ACC112 (cell line): ENCODE measurements at regions not wholly inside any gene's neighbourhood (a gene's known extent, or its start where the extent isn't known, plus 50 kb on each side); places are given as distances from the start of the nearest gene placed in this dataset.

Source experiments
- H2AFZ ChIP-seq: fragments of 200-600 bp; sonication (generic); one replicate; pipeline ENCODE4 v1.6.0; 2017; ENCODE audit warnings: antibody characterized with exemption, low read length; ENCODE audit not compliant: unreplicated experiment
- H3K27ac ChIP-seq: fragments of 200-600 bp; sonication (generic); 2 replicates; pipeline ENCODE4 v1.5.1; 2014; ENCODE audit warnings: low read depth, mild to moderate bottlenecking, antibody characterized with exemption, low read length, moderate library complexity
- H3K27me3 ChIP-seq: fragments of 200-600 bp; sonication (generic); 2 replicates; pipeline ENCODE4 v1.6.1; 2014; ENCODE audit warnings: mild to moderate bottlenecking, antibody characterized with exemption, low read length, moderate library complexity, mixed read lengths; ENCODE audit not compliant: insufficient read depth
- H3K36me3 ChIP-seq: fragments of 200-600 bp; sonication (generic); 2 replicates; pipeline ENCODE4 v1.6.1; 2016; ENCODE audit warnings: mild to moderate bottlenecking, antibody characterized with exemption, low read length, moderate library complexity, mixed read lengths; ENCODE audit not compliant: insufficient read depth
- H3K4me1 ChIP-seq: fragments of 200-600 bp; sonication (generic); one replicate; pipeline ENCODE4 v1.6.1; 2016; ENCODE audit warnings: low read length, mixed read lengths; ENCODE audit not compliant: insufficient read depth, unreplicated experiment, control insufficient read depth
- H3K4me3 ChIP-seq: fragments of 200-600 bp; sonication (generic); 2 replicates; pipeline ENCODE4 v1.5.1; 2014; ENCODE audit warnings: mild to moderate bottlenecking, low read depth, low read length
- H3K79me2 ChIP-seq: fragments of 200-600 bp; sonication (generic); one replicate; pipeline ENCODE4 v1.6.0; 2016; ENCODE audit warnings: low read length; ENCODE audit not compliant: control insufficient read depth, unreplicated experiment, insufficient read depth

DNA sequence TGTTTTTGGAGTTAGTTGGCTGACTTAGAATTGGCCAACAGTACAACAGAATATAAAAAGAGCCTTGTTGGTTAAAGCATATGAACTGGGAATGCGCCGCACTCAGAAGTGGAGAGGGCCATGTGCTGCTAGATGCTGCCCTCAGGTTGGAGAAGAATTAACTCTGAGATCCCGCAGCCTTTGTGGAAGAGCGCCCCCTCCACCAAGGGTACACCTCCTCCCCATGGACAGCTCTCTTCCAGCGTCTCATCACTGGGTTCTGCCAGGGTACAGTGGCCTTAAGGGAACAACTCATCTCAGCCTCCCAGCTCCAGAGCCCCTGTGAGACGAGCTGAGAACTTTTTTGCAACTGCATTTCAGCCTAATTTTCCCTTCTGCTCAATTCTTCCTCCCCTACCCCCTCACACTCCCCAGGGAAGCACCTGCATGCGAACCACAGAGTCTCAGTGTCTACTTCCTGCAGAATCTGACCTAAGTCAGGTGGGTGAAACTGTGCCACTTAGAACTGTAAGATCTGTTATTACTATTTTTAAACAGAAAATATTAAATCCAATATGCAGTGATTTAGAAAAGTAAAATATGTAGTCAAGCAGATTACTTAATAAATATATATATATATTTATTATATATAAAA is 380.6 kb downstream of the RAB28 start:
- no peaks in the 10 kb centered on the region for H3K36me3 ChIP-seq
- H3K27ac ChIP-seq = no peak overlapping the region
- H3K79me2 ChIP-seq = no peaks in the 10 kb centered on the region
- no peak overlapping the region for H3K4me3 ChIP-seq
- no peaks in the 10 kb centered on the region for H3K4me1 ChIP-seq
- H2AFZ ChIP-seq = no peak overlapping the region
- H3K27me3 ChIP-seq = no peaks in the 10 kb centered on the region

DNA sequence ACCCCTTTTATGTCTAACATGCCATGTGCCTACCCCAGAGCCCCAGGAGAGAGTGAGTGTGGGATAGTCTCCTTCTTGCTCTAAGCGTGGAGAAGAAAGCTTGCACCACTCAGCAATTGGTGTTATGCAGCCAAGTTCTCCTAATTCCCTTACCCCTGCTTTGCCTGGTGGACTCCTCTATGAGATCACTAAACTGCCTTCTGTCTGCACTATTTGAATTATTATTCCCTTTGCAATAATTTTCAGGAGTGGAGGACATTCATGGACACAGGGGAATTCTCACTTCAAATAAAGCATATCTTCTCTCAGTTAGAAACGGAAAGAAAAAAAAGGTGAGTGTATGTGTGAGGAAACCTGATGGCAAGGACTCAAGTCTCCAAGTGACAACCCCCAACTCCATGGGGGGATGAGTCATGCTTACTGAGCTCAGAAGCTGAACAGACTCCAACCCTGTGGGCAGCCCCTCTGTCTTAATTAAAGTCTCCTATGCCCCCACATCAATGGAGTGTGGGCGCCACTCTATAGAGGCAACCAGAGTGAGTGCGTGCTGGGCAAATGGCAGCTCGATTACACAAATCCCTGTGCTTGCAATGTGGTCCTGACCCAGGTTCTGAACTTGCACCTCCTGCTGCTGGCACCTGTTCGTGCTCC is 381.9 kb downstream of the RAB28 start:
- no peaks in the 10 kb centered on the region for H3K4me1 ChIP-seq
- H3K4me3 ChIP-seq = no peak overlapping the region
- no peaks in the 10 kb centered on the region for H3K79me2 ChIP-seq
- H3K27me3 ChIP-seq = no peaks in the 10 kb centered on the region
- H3K27ac ChIP-seq = no peak overlapping the region
- H2AFZ ChIP-seq = no peak overlapping the region
- no peaks in the 10 kb centered on the region for H3K36me3 ChIP-seq

DNA sequence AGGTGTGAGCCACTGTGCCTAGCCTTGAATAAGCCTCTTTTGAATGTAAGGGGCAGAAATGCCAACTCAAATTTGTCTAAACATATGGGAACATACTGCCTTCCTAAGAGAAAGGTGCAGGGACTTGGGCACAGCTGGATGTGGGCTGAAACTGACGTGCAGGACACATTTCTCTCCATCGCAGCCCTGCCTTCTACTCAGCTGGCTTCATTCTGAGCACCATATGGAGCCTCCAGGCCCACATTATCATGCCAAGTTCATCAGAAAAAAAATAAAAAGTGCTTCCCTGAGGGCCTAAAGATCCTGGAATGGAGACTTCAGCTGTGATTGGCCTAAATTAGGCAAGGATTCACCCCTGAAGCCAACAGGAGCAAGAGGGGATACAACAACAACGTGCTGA is 386.2 kb downstream of the RAB28 start:
- Histone ChIP-seq H3K27ac (no peak overlapping the region), H3K4me3 (no peak overlapping the region), H3K79me2 (no peaks in the 10 kb centered on the region), H3K4me1 (no peaks in the 10 kb centered on the region), H3K36me3 (no peaks in the 10 kb centered on the region), H2AFZ (no peak overlapping the region), H3K27me3 (no peaks in the 10 kb centered on the region)

DNA sequence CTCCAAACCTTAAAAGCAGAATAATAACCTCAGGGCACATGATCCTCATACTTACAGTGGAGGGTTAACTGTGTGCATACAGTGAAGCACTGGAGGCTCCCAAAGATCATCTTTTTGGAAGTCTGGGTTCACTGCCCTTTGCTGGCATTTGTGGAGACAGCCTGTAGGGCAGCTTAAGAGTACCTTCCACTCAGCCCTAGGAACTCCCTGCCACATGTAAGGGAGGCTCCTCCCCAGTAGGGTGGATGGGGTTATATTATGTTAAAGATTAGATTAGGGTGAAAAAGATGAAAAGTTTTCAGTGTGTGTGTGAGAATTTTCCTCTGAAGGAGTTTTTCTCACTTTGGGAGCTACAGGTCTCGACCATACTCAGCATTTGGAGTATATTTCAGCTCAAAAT is 388.4 kb downstream of the RAB28 start:
- H3K79me2 ChIP-seq = no peaks in the 10 kb centered on the region

DNA sequence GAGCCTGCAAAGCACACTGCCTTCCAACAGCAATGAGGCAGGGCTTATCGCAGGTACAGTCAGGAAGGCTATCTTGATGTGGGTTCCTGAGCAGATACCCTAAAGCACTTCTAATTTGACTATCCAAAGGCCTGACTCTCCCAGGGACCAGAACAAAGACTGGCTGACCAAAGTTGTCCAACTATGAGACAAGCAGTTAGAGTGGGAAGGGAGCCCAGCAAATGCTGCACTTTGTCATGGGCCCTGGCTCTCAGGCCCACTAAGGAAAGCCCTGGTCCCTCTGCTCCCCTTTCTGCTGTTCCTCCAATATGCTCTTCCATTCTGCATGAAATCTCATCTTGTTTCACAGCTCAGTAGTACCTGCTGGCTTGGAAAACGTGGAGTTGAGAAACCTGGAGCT is 391.0 kb downstream of the RAB28 start:
- Histone ChIP-seq H3K79me2 (no peaks in the 10 kb centered on the region), H3K4me1 (no peaks in the 10 kb centered on the region), H3K36me3 (no peaks in the 10 kb centered on the region), H3K27me3 (no peaks in the 10 kb centered on the region), H3K4me3 (no peak overlapping the region), H2AFZ (no peak overlapping the region), H3K27ac (no peak overlapping the region)

More for the DNA sequence above, 388.4 kb downstream of the RAB28 start:
- H3K27ac ChIP-seq = no peak overlapping the region
- no peaks in the 10 kb centered on the region for H3K36me3 ChIP-seq
- no peak overlapping the region for H3K4me3 ChIP-seq
- H3K27me3 ChIP-seq = no peaks in the 10 kb centered on the region
- no peaks in the 10 kb centered on the region for H3K4me1 ChIP-seq
- H2AFZ ChIP-seq = no peak overlapping the region

DNA sequence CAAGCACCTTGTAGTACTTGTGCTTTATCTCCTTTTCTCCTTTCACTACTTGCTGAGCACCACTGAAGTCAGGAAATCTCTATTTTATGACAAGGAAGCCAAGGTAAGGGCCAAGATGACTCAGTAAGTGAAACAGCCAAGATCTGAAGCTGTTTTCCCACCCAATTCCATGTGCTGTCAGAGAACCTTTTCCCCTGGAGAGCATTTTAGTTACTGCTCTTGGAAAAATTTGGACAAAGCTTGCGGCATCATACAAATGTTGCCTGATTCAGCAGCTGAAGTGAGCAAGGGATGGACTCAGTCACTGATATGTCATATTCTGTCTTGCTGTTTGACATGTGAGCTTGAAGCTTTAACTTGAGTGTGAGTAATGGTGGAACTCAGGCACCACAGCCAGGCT is 391.4 kb downstream of the RAB28 start:
- Histone ChIP-seq H3K27ac (no peak overlapping the region), H2AFZ (no peak overlapping the region), H3K4me3 (no peak overlapping the region), H3K27me3 (no peaks in the 10 kb centered on the region), H3K79me2 (no peaks in the 10 kb centered on the region), H3K36me3 (no peaks in the 10 kb centered on the region), H3K4me1 (no peaks in the 10 kb centered on the region)

DNA sequence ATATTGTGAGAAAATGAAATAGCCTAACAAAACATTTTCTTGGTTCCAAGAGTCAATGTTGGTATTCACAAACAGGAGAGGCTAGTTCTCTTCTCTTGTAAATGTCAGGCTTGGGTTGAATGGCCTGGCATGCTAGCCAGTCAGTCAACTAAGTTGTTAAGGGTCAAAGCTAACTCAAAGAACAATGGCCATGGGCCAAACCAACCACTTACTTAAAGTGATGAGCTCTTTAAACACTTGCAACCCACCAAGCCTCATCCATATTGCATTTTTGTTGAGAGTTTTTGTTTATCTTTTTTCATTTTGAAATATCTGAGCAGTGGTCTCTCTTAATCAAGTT is 394.5 kb downstream of the RAB28 start:
- H3K4me1 ChIP-seq = no peaks in the 10 kb centered on the region

DNA sequence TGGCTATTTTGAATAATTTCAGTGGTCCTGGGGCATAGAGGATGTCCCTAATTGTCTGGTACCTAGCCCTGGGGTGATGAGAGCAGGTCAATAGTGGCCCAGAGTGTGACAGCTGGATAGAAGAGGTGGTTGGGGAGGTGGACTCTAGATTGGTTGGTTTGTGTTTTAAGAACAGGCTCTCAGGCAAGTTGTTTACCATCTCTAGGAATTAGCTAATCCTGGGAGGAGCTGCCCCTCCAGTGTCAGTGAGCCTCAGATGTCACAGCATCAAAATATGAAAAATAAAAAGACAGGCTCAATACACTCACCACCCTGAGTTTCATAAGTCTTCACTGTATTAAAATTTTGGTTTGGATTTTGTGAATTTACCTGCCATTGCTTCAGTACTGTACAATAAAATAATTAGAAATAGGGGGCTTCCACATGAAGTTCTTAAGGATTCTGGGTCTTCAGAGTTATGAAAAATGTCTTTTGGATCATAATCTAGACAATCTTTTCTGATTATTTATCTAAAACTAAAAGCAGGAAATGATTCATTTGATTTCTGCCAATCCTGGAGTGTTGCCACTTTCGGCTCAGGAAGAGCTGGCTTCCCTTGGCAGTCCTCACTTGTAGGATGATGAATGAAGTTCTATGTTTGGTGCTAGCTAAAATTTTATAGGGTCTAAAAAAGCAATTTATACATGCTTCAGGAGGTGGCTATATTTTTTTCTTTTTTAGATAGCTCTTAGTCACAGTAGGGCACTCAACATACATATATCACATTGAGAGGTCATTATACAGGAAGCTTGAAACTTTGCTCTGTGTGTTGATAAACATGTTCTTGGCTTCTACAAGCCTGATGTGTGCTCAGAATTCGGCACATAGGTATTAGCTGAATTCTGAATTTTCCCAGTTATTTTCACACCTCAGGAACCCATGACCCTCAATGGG is 395.1 kb downstream of the RAB28 start:
- H3K27me3 ChIP-seq = no peaks in the 10 kb centered on the region
- H3K36me3 ChIP-seq = no peaks in the 10 kb centered on the region
- no peak overlapping the region for H3K4me3 ChIP-seq
- H2AFZ ChIP-seq = no peak overlapping the region
- H3K4me1 ChIP-seq = no peaks in the 10 kb centered on the region
- no peaks in the 10 kb centered on the region for H3K79me2 ChIP-seq
- H3K27ac ChIP-seq = no peak overlapping the region

More for the DNA sequence above, 394.5 kb downstream of the RAB28 start:
- Histone ChIP-seq H2AFZ (no peak overlapping the region), H3K4me3 (no peak overlapping the region), H3K27me3 (no peaks in the 10 kb centered on the region), H3K36me3 (no peaks in the 10 kb centered on the region), H3K79me2 (no peaks in the 10 kb centered on the region), H3K27ac (no peak overlapping the region)

DNA sequence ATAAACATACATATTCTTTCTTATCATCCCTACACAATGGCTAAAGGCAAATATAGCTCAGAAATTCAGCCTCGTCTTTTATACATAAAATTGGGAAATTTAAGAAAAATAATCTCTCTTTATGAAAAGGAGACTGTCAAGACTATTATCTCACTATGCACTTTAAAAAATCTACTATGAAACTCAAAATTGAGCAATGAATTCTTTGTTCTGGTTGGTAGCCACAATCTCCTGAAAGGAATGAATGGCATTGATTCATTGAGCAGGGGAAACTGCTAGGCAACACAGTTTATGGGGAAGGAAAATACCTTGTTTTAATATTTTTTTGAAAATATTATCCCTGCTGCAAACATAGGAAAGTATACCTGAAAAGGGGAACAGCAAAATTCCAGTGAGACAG is 397.1 kb downstream of the RAB28 start:
- Histone ChIP-seq H3K79me2 (no peaks in the 10 kb centered on the region), H3K27ac (no peak overlapping the region)

DNA sequence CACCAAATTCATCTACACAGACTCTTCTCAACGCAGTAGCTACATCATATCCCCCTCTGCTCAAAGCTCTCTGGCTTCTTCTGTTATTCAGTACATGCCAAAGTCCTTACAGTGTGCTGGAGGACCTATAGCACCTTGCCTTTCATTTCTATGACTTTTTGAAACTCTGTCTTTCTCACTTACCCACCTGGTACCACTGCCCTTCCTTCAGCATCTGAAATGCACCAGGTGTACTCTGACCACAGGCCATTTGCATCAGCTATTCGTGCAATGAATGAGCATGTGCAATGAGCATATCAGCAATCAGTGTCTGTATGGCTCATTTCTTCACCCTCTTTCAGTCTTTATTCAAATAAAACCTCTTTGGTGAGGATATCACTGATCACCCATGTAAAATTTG is 399.9 kb downstream of the RAB28 start:
- H3K79me2 ChIP-seq = no peaks in the 10 kb centered on the region
- no peak overlapping the region for H2AFZ ChIP-seq
- H3K36me3 ChIP-seq = no peaks in the 10 kb centered on the region
- H3K4me1 ChIP-seq = no peaks in the 10 kb centered on the region
- no peak overlapping the region for H3K27ac ChIP-seq
- no peaks in the 10 kb centered on the region for H3K27me3 ChIP-seq
- H3K4me3 ChIP-seq = no peak overlapping the region

More for the DNA sequence above, 397.1 kb downstream of the RAB28 start:
- H3K4me3 ChIP-seq = no peak overlapping the region
- H3K4me1 ChIP-seq = no peaks in the 10 kb centered on the region
- H3K27me3 ChIP-seq = no peaks in the 10 kb centered on the region
- no peaks in the 10 kb centered on the region for H3K36me3 ChIP-seq
- H2AFZ ChIP-seq = no peak overlapping the region
